ENCODE measurements at regions not wholly inside any gene's neighbourhood (a gene's known extent, or its start where the extent isn't known, plus 50 kb on each side); places are given as distances from the start of the nearest gene placed in this dataset.

GRCh38 chr12:3945671-3946070 lies 72.5 kb upstream of the PARP11 start:
- DNase-seq: no peak

GRCh38 chr12:3944620-3945019 lies 71.4 kb upstream of the PARP11 start:
- DNase-seq: no peak

DNA sequence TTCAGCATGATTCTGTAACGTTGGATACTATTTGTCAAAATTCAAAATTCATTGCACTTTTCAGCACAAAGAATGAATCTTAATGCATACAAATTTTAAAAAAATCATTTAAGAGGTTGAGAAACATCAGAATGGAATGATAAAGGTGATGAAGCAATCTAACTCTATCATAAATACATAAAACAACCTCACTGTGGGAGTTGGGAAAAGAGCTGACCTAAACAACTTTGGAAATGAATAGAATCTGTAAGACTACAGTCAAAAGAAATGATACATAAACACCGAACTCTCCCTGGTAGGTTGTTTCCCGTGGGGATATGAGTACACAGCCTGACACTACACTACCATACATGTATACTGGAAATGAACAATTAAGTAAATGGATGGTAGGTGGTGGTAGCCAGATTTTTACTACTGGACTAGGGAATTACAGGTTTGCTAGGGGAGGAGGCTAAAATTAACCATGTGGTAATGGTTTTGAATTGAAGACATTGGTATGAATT lies 64.9 kb upstream of the PARP11 start:
- DNase-seq: no peak

GRCh38 chr12:3935078-3935477 lies 61.9 kb upstream of the PARP11 start:
- DNase-seq: no peak

- no peak for DNase-seq
Observed at GRCh38 chr12:3933819-3934192, 60.6 kb upstream of the PARP11 start.

- DNase-seq: no peak
Observed at GRCh38 chr12:3933074-3933818, 60.0 kb upstream of the PARP11 start.

DNA sequence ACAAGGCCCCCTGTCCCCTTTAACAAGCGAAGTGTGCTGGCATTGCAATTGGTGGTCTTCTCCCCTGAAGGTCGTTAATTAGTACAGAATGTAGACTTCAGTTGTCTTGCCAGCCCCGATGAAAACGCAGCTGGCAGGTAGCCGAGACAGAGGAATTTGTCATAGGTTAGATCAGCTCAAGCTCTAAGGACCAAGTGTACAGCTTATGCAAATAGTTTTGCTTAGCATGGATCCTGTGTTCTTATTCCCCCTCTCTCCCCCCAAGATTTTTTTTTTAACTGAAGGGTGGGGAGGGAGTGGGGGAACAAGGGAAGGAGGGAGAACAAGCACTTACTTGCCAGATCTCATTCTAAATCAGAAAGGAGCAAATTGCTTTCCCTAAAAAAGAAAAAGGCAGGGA lies 58.6 kb upstream of the PARP11 start:
- DNase-seq: peak; percentile 10

GRCh38 chr12:3931206-3931605 lies 58.0 kb upstream of the PARP11 start:
- no peak for DNase-seq

DNA sequence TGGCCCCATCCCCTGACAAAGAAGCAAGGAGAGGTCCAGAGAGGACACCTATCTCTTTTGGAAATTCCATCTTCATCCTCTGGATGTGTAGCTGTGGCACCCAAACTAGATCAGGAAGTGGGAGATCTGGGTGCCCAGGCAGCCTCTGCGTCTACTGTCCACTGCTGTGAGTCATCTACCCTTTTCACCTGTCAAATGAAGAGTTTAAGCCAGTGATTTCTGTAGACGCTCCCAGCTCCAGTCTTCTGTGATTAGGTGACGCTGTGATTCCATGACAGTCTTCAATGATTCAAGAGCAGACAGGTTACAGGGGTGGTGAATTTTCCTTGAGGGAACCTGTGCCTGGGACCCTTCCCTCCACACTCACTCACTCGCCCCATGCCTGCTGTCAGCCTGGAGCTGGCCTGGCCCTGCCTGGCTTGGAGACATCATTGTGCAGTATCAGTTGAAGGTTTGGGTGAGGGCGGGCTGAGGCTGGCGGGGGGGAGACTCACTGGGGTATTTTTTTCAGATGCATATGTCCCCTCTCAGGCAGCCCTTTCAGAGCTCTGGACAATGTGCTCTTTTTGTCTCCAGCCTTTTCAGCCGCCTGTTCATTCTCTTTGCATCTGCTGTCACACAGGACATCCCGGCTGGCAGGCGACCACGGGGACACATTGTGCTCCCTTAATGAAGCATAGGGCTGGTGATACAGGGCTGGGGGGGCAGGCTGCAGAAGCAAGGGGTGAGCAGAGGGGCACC lies 56.8 kb upstream of the PARP11 start:
- DNase-seq: no peak

GRCh38 chr12:3928538-3929184 lies 55.5 kb upstream of the PARP11 start:
- DNase-seq: peak; percentile 1

DNA sequence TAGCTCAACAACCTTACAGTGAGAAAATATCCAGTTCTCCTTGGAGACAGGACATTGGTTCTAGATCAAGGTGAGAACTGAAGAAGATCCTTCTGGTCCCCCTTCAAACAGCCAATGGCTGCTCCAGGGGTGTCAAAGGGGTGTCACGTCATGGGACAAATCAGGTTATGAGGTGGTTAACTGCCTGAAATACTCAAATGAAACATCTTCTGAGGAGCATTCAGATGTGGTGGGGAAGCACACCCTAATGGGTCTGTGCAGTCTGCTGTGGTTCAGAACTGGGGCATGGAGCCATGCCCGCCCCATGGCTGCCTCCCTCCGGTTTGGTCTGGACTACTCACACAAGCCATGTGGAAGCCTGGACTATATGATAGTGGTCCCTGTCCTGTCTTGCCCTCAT lies 52.4 kb upstream of the PARP11 start:
- DNase-seq: no peak

GRCh38 chr12:3924761-3925160 lies 51.6 kb upstream of the PARP11 start:
- no peak for DNase-seq

GRCh38 chr12:3923021-3923420 lies 49.8 kb upstream of the PARP11 start:
- no peak for DNase-seq
